DND-41 (cell line): ENCODE measurements at regions not wholly inside any gene's neighbourhood (a gene's known extent, or its start where the extent isn't known, plus 50 kb on each side); places are given as distances from the start of the nearest gene placed in this dataset.

Experiments
- ATAC-seq: fragments of 200-7000 bp; cut with Tn5 transposase; 3 replicates; pipeline ENCODE4 v1.9.1; 2021; ENCODE audit warnings: low read depth; ENCODE audit not compliant: insufficient read depth
- DNase-seq: peaks from one replicate; pipeline ENCODE4 v3.0.0-alpha.2; 2020
- H2AFZ ChIP-seq: 2 replicates; pipeline ENCODE4 v1.6.0; 2012; ENCODE audit warnings: low read depth, low read length
- H3K27ac ChIP-seq: 2 replicates; pipeline ENCODE4 v1.5.1; 2012; ENCODE audit warnings: low read length, inconsistent platforms
- H3K27me3 ChIP-seq: fragments of 200-600 bp; sonication (generic); 2 replicates; pipeline ENCODE4 v1.6.0; 2012; ENCODE audit warnings: low read length, mild to moderate bottlenecking, inconsistent platforms; ENCODE audit not compliant: insufficient read depth, poor library complexity
- H3K36me3 ChIP-seq: 2 replicates; pipeline ENCODE4 v1.5.1; 2012; ENCODE audit warnings: low read length, inconsistent platforms; ENCODE audit not compliant: insufficient read depth
- H3K4me1 ChIP-seq: 2 replicates; pipeline ENCODE4 v1.5.1; 2012; ENCODE audit warnings: mild to moderate bottlenecking, low read length; ENCODE audit not compliant: insufficient read depth
- H3K4me2 ChIP-seq: 2 replicates; pipeline ENCODE4 v1.6.0; 2012; ENCODE audit warnings: mild to moderate bottlenecking, moderate library complexity, low read length, inconsistent platforms; ENCODE audit not compliant: insufficient read depth
- H3K4me3 ChIP-seq, 2 experiments: fragments of 200-600 bp in 1 of 2; shearing (Covaris generic) in 1 of 2; 2 replicates each; pipeline ENCODE4 v1.5.1; 2012 to 2016; ENCODE audit warnings: inconsistent platforms in 2 of 2, low read length in 2 of 2, mild to moderate bottlenecking in 2 of 2, low read depth in 1 of 2, moderate library complexity in 1 of 2
- H3K79me2 ChIP-seq: 2 replicates; pipeline ENCODE4 v1.6.0; 2012; ENCODE audit warnings: low read length, inconsistent platforms; ENCODE audit not compliant: insufficient read depth
- H3K9ac ChIP-seq: 2 replicates; pipeline ENCODE4 v1.6.0; 2012; ENCODE audit warnings: low read depth, mild to moderate bottlenecking, inconsistent platforms, low read length, moderate library complexity
- H3K9me3 ChIP-seq: 2 replicates; pipeline ENCODE4 v1.5.1; 2012; ENCODE audit warnings: low read length, moderate library complexity, mild to moderate bottlenecking, inconsistent platforms; ENCODE audit not compliant: insufficient read depth, severe bottlenecking
- H4K20me1 ChIP-seq: 2 replicates; pipeline ENCODE4 v1.6.0; 2012; ENCODE audit warnings: low read length; ENCODE audit not compliant: insufficient read depth
- CTCF ChIP-seq: IDR thresholded peaks from 2 replicates; pipeline ENCODE4 v1.5.1; 2012; ENCODE audit warnings: borderline replicate concordance, low read length, moderate library complexity, mild to moderate bottlenecking; ENCODE audit not compliant: poor library complexity, severe bottlenecking; ENCODE audit errors: extremely low read depth
- EZH2 ChIP-seq: IDR thresholded peaks from 3 replicates; pipeline ENCODE4 v1.6.1; 2012; ENCODE audit warnings: borderline replicate concordance, low read depth, mild to moderate bottlenecking, moderate library complexity, low read length, inconsistent platforms; ENCODE audit not compliant: severe bottlenecking

DNA sequence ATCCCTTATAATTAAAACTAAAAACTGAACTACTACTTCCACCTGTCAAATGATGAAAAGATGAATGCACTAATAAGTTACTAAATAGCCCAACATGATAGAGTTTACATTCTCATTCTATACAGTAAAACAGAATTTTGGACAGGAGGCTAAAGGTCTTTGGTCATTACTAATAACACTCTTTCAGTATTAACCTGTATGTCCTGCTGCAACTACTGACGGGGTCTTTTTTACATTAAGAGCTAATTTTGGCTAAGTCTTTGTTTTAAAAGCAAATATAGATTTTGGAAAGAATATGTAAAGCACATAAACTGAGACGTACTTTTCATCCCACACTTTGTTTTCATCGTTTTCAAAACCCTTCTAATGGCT lies 175.4 kb upstream of the CDKN3 start:
- no peak for TF ChIP-seq CTCF
- no peak for TF ChIP-seq EZH2
- H3K27ac ChIP-seq, result no peak overlapping the region
- no peak overlapping the region for H3K4me2 ChIP-seq
- DNase-seq (no peak), ATAC-seq (no peak)
- H2AFZ ChIP-seq, result no peak overlapping the region
- no peaks in the 10 kb centered on the region for H3K27me3 ChIP-seq
- no peaks in the 10 kb centered on the region for H3K9me3 ChIP-seq
- H3K4me1 ChIP-seq, result no peaks in the 10 kb centered on the region
- H3K9ac ChIP-seq, result no peak overlapping the region
- no peaks in the 10 kb centered on the region for H4K20me1 ChIP-seq
- H3K36me3 ChIP-seq, result no peaks in the 10 kb centered on the region
- no peaks in the 10 kb centered on the region for H3K79me2 ChIP-seq
- H3K4me3 ChIP-seq, result no peak overlapping the region

- Histone ChIP-seq H3K4me3 (no peak overlapping the region), H2AFZ (no peak overlapping the region), H3K9ac (no peak overlapping the region), H3K27ac (no peak overlapping the region), H3K79me2 (no peaks in the 10 kb centered on the region), H3K36me3 (no peaks in the 10 kb centered on the region), H4K20me1 (no peaks in the 10 kb centered on the region), H3K4me2 (no peak overlapping the region), H3K9me3 (no peaks in the 10 kb centered on the region), H3K4me1 (no peaks in the 10 kb centered on the region), H3K27me3 (no peaks in the 10 kb centered on the region)
- ATAC-seq, result no peak
- no peak for TF ChIP-seq CTCF
- TF ChIP-seq EZH2, result no peak
- DNase-seq, result no peak
Observed at GRCh38 chr14:54221971-54222370, 174.8 kb upstream of the CDKN3 start.

- H3K9ac ChIP-seq, result no peak overlapping the region
- no peaks in the 10 kb centered on the region for H3K27me3 ChIP-seq
- H3K27ac ChIP-seq, result no peak overlapping the region
- no peaks in the 10 kb centered on the region for H3K4me1 ChIP-seq
- DNase-seq, result no peak
- TF ChIP-seq EZH2 (no peak), CTCF (no peak)
- no peak overlapping the region for H3K4me2 ChIP-seq
- ATAC-seq, result no peak
- H3K36me3 ChIP-seq, result no peaks in the 10 kb centered on the region
- H3K79me2 ChIP-seq, result no peaks in the 10 kb centered on the region
- H4K20me1 ChIP-seq, result no peaks in the 10 kb centered on the region
- H2AFZ ChIP-seq, result no peak overlapping the region
- H3K9me3 ChIP-seq, result no peaks in the 10 kb centered on the region
- H3K4me3 ChIP-seq, result no peak overlapping the region
Observed at GRCh38 chr14:54223831-54224402, 172.9 kb upstream of the CDKN3 start.
